HUES48 (cell line): ENCODE measurements at regions not wholly inside any gene's neighbourhood (a gene's known extent, or its start where the extent isn't known, plus 50 kb on each side); places are given as distances from the start of the nearest gene placed in this dataset.

Experiments
- H3K27ac ChIP-seq: one replicate; pipeline ENCODE4 v1.7.0; 2013; ENCODE audit warnings: low read depth, low read length, inconsistent platforms
- H3K27me3 ChIP-seq: 2 replicates; pipeline ENCODE4 v1.6.1; 2013; ENCODE audit warnings: mild to moderate bottlenecking, low read length; ENCODE audit not compliant: control insufficient read depth, insufficient read depth
- H3K36me3 ChIP-seq: 2 replicates; pipeline ENCODE4 v1.6.1; 2013; ENCODE audit warnings: low read length; ENCODE audit not compliant: control insufficient read depth, insufficient read depth
- H3K4me1 ChIP-seq: 2 replicates; pipeline ENCODE4 v1.6.1; 2013; ENCODE audit warnings: mild to moderate bottlenecking, low read length; ENCODE audit not compliant: control insufficient read depth, insufficient read depth
- H3K4me3 ChIP-seq: 2 replicates; pipeline ENCODE4 v1.5.1; 2013; ENCODE audit warnings: mild to moderate bottlenecking, low read depth, low read length
- H3K9ac ChIP-seq: 2 replicates; pipeline ENCODE4 v1.6.1; 2013; ENCODE audit warnings: mild to moderate bottlenecking, low read depth, low read length, moderate library complexity
- H3K9me3 ChIP-seq: 2 replicates; pipeline ENCODE4 v1.6.1; 2013; ENCODE audit warnings: low read length; ENCODE audit not compliant: control insufficient read depth, insufficient read depth

DNA sequence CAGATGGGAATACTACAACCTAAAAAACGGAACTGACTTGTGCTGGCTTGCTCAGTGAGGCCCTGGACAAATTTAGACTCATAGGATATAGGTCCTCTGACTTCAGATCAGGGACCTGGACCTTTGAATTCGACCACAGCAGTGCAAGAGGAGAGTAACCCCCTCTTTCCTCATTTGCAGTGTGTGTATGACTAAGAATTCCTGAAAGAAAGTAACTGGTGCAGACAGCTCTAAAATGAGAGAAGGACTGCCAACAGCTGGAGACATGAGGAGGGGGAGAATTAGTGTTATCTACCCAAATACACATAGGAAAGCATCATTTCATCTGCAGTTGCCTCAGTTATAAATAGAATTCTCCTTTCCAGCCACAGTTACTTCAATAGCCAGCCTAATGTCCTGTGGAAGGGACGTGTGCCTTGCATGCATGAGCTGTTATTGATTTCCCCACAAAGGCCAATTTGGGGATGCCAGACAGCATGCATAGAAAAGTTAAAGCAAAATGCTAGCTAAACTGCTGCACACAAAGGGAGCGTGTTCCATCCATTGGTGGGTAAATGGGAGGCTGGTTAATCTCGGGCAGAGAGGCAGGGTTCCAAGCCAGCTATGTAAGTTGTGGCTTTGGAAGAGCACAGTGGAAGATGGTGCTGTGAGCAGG is 442.7 kb downstream of the CDK5RAP2 start:
- H3K36me3 ChIP-seq = no peaks in the 10 kb centered on the region
- H3K9ac ChIP-seq = no peak overlapping the region
- H3K27me3 ChIP-seq = no peaks in the 10 kb centered on the region
- no peak overlapping the region for H3K4me3 ChIP-seq
- peaks cover 12% of the 10 kb centered on the region for H3K9me3 ChIP-seq
- no peak overlapping the region for H3K27ac ChIP-seq
- no peaks in the 10 kb centered on the region for H3K4me1 ChIP-seq

DNA sequence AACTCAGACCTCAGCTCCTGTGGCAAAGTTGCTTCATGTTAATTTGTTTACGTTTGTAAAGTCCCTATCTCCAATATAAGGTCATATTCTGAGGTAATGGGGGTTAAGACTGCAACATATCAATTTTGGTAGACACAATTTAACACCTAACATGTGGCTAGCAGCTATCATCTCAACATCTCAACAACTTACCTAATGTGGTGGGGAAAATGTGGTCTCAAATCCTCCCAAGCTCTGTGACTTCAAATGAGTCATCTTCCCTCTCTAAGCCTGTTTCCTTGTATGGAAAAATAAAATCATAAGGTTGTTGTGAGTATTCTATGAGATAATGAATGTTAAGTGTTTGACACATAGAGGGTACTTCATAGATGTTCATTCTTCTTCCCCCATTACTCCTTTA is 443.3 kb downstream of the CDK5RAP2 start:
- Histone ChIP-seq H3K27me3 (no peaks in the 10 kb centered on the region), H3K36me3 (no peaks in the 10 kb centered on the region), H3K27ac (no peak overlapping the region), H3K4me3 (no peak overlapping the region), H3K9ac (no peak overlapping the region), H3K9me3 (peaks cover 13% of the 10 kb centered on the region), H3K4me1 (no peaks in the 10 kb centered on the region)

GRCh38 chr9:120117081-120117480 is 462.9 kb downstream of the CDK5RAP2 start:
- no peaks in the 10 kb centered on the region for H3K27me3 ChIP-seq
- H3K9ac ChIP-seq = no peak overlapping the region
- H3K36me3 ChIP-seq = no peaks in the 10 kb centered on the region
- H3K27ac ChIP-seq = no peak overlapping the region
- peaks cover 32% of the 10 kb centered on the region for H3K9me3 ChIP-seq
- H3K4me1 ChIP-seq = no peaks in the 10 kb centered on the region
- H3K4me3 ChIP-seq = no peak overlapping the region

- Histone ChIP-seq H3K9me3 (no peaks in the 10 kb centered on the region), H3K27me3 (no peaks in the 10 kb centered on the region), H3K4me1 (no peaks in the 10 kb centered on the region)
These were observed 469.4 kb downstream of the CDK5RAP2 start for GRCh38 chr9:120110520-120110919.

GRCh38 chr9:120109242-120109641 is 470.7 kb downstream of the CDK5RAP2 start:
- H3K27me3 ChIP-seq = no peaks in the 10 kb centered on the region
- H3K4me3 ChIP-seq = no peak overlapping the region
- H3K9me3 ChIP-seq = no peaks in the 10 kb centered on the region
- H3K36me3 ChIP-seq = no peaks in the 10 kb centered on the region
- H3K9ac ChIP-seq = no peak overlapping the region
- no peak overlapping the region for H3K27ac ChIP-seq
- no peaks in the 10 kb centered on the region for H3K4me1 ChIP-seq

More at GRCh38 chr9:120110520-120110919, 469.4 kb downstream of the CDK5RAP2 start:
- H3K4me3 ChIP-seq = no peak overlapping the region
- no peaks in the 10 kb centered on the region for H3K36me3 ChIP-seq
- no peak overlapping the region for H3K9ac ChIP-seq
- H3K27ac ChIP-seq = no peak overlapping the region

DNA sequence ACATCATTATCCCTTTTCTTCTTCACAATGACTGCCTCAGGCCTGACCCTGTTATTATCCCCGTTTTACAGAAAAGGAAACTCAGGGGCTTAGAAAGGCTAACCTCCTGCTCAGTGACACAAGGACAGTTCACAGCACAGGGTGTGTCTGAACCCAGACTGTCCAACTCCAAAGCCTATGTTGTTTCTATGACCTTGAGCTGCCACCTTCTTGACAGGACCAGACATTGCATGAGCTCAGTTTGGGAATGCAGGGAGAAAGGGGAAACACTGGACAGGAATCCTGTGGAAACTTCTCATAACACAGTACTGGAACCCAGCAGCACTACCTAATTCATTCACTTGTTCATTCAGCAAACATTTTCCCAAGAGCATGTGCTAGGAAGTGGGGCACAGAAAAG is 472.8 kb downstream of the CDK5RAP2 start:
- Histone ChIP-seq H3K4me1 (no peaks in the 10 kb centered on the region), H3K27ac (no peak overlapping the region), H3K9me3 (no peaks in the 10 kb centered on the region), H3K27me3 (no peaks in the 10 kb centered on the region), H3K9ac (no peak overlapping the region), H3K36me3 (no peaks in the 10 kb centered on the region), H3K4me3 (no peak overlapping the region)

- Histone ChIP-seq H3K4me1 (peaks cover 6% of the 10 kb centered on the region; the same call in 1 of the 2 replicates), H3K27me3 (no peaks in the 10 kb centered on the region), H3K4me3 (no peak overlapping the region), H3K9ac (no peak overlapping the region), H3K36me3 (no peaks in the 10 kb centered on the region), H3K9me3 (no peaks in the 10 kb centered on the region), H3K27ac (no peak overlapping the region)
These were observed 475.2 kb downstream of the CDK5RAP2 start for GRCh38 chr9:120104771-120105170.

GRCh38 chr9:120100595-120100994 is 479.4 kb downstream of the CDK5RAP2 start:
- Histone ChIP-seq H3K4me1 (peaks cover 19% of the 10 kb centered on the region; the same call in 1 of the 2 replicates), H3K9ac (no peak overlapping the region)

DNA sequence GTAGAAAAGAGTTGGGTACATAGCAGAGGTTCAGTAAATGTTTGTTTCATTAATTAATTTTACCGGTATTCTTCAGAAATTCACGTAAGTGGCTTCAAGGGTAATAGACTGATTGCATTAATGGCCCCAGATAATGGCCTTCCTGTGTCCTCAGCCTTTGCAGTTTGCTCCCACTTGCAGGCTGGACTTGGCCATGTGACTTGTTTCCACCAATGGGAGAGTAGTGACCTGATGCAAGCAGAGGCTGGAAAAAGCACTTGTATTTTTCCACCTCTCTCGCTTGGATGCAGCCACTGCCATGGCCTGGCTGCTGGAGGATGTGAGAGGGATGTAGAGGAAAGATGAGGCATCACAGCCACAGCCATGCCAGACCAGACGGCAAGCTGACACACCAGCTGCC is 480.9 kb downstream of the CDK5RAP2 start:
- Histone ChIP-seq H3K9me3 (no peaks in the 10 kb centered on the region), H3K36me3 (no peaks in the 10 kb centered on the region), H3K9ac (no peak overlapping the region), H3K4me3 (no peak overlapping the region), H3K27ac (no peak overlapping the region), H3K27me3 (no peaks in the 10 kb centered on the region), H3K4me1 (peaks cover 21% of the 10 kb centered on the region; the same call in 1 of the 2 replicates)

More at GRCh38 chr9:120100595-120100994, 479.4 kb downstream of the CDK5RAP2 start:
- Histone ChIP-seq H3K36me3 (no peaks in the 10 kb centered on the region), H3K27me3 (no peaks in the 10 kb centered on the region), H3K4me3 (no peak overlapping the region), H3K9me3 (no peaks in the 10 kb centered on the region), H3K27ac (no peak overlapping the region)

DNA sequence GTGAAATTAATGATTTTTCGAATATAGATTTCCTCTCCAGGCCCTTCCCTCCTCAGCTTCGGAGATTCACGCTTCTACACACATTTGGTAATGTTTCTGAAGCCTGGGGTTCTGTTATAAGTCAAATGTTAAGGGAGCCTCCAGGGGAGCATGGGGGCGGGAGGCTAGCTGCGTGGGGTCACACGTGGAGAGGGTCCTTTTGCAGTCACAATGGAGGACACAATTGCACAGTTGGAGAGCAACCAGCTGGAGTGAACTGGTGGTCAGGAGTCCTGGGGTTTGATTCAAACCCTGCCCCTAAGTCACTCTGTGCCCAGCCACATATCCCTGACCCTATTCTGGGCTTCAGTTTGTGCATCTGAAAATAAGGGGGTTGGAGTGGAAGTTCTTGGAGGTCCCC is 481.4 kb downstream of the CDK5RAP2 start:
- Histone ChIP-seq H3K36me3 (no peaks in the 10 kb centered on the region), H3K27me3 (no peaks in the 10 kb centered on the region), H3K4me1 (peaks cover 21% of the 10 kb centered on the region; the same call in 1 of the 2 replicates), H3K9me3 (no peaks in the 10 kb centered on the region), H3K4me3 (no peak overlapping the region), H3K9ac (no peak overlapping the region), H3K27ac (peak overlapping the region; percentile 27)

- Histone ChIP-seq H3K27ac (no peak overlapping the region), H3K36me3 (no peaks in the 10 kb centered on the region), H3K4me1 (peaks cover 15% of the 10 kb centered on the region; the same call in 1 of the 2 replicates), H3K9ac (no peak overlapping the region), H3K27me3 (no peaks in the 10 kb centered on the region), H3K4me3 (no peak overlapping the region), H3K9me3 (no peaks in the 10 kb centered on the region)
These were observed 488.8 kb downstream of the CDK5RAP2 start for GRCh38 chr9:120091206-120091605.
